WTC11 (cell line): ENCODE measurements at regions not wholly inside any gene's neighbourhood (a gene's known extent, or its start where the extent isn't known, plus 50 kb on each side); places are given as distances from the start of the nearest gene placed in this dataset.

Experiments
- ATAC-seq: fragments of 200-7000 bp; cut with Tn5 transposase; 2 replicates; pipeline ENCODE4 v1.10.0; 2021; ENCODE audit warnings: mild to moderate bottlenecking, moderate library complexity
- CTCF ChIA-PET: fragments of 300-600 bp; sonication (Branson Sonifier 250); formaldehyde crosslinking; loops from one replicate; lab custom pipeline; 2021; ENCODE audit warnings: antibody characterized with exemption; lab: Charles Lee
- POLR2A ChIA-PET: fragments of 350-600 bp; sonication (Branson Sonifier 250); formaldehyde crosslinking; loops from one replicate; lab custom pipeline; 2021; ENCODE audit warnings: antibody characterized with exemption; lab: Charles Lee
- DNase-seq: peaks from one replicate; pipeline ENCODE4 v3.0.0; 2021; ENCODE audit warnings: low spot score
- H3K27ac Mint-ChIP-seq: 2 replicates; pipeline ENCODE4 v1.8.0; 2021; ENCODE audit warnings: mixed read lengths
- H3K27me3 Mint-ChIP-seq: 2 replicates; pipeline ENCODE4 v1.8.0; 2021; ENCODE audit warnings: low read depth, mild to moderate bottlenecking, moderate library complexity, mixed read lengths
- H3K36me3 Mint-ChIP-seq: 2 replicates; pipeline ENCODE4 v1.8.0; 2021; ENCODE audit warnings: mixed read lengths
- H3K4me1 Mint-ChIP-seq: 2 replicates; pipeline ENCODE4 v1.8.0; 2022; ENCODE audit warnings: mixed read lengths
- H3K4me3 Mint-ChIP-seq: 2 replicates; pipeline ENCODE4 v1.8.0; 2021; ENCODE audit warnings: mild to moderate bottlenecking, moderate library complexity, mixed read lengths
- H3K9me3 Mint-ChIP-seq: 2 replicates; pipeline ENCODE4 v1.8.0; 2021; ENCODE audit warnings: mixed read lengths
- CDX4 ChIP-seq: fragments of 250-450 bp; sonication (Bioruptor Pico); IDR thresholded peaks from 2 replicates; pipeline ENCODE4 v1.9.0; 2021; ENCODE audit warnings: moderate library complexity, mild to moderate bottlenecking, inconsistent platforms, borderline replicate concordance
- EMX1 ChIP-seq: fragments of 250-450 bp; sonication (Bioruptor Pico); IDR thresholded peaks from 2 replicates; pipeline ENCODE4 v1.8.0; 2021; ENCODE audit warnings: mild to moderate bottlenecking
- ESRRA ChIP-seq: sonication (generic); formaldehyde crosslinking; IDR thresholded peaks from 2 replicates; pipeline ENCODE4 v1.8.1; 2022; ENCODE audit warnings: mild to moderate bottlenecking, missing genetic modification reagents, borderline replicate concordance
- JAZF1 ChIP-seq: fragments of 250-450 bp; sonication (Bioruptor Pico); IDR thresholded peaks from 2 replicates; pipeline ENCODE4 v1.9.0; 2021; ENCODE audit warnings: moderate library complexity, mild to moderate bottlenecking, inconsistent platforms
- NFATC4 ChIP-seq: fragments of 250-450 bp; sonication (Bioruptor Pico); IDR thresholded peaks from 2 replicates; pipeline ENCODE4 v1.9.0; 2021; ENCODE audit warnings: mild to moderate bottlenecking
- NR1H2 ChIP-seq: sonication (generic); formaldehyde crosslinking; IDR thresholded peaks from 2 replicates; pipeline ENCODE4 v1.9.0; 2021; ENCODE audit warnings: mild to moderate bottlenecking, moderate library complexity, missing genetic modification reagents
- SMAD4 ChIP-seq: sonication (generic); formaldehyde crosslinking; IDR thresholded peaks from 2 replicates; pipeline ENCODE4 v1.8.0; 2022; ENCODE audit warnings: mild to moderate bottlenecking, missing genetic modification reagents
- TEAD1 ChIP-seq: sonication (generic); formaldehyde crosslinking; IDR thresholded peaks from 2 replicates; pipeline ENCODE4 v1.8.0; 2022; ENCODE audit warnings: mild to moderate bottlenecking, missing genetic modification reagents
- ZMAT4 ChIP-seq: fragments of 250-450 bp; sonication (Bioruptor Pico); IDR thresholded peaks from 2 replicates; pipeline ENCODE4 v1.9.0; 2021; ENCODE audit warnings: mild to moderate bottlenecking
- ZNF121 ChIP-seq: sonication (generic); formaldehyde crosslinking; IDR thresholded peaks from 2 replicates; pipeline ENCODE4 v1.8.0; 2023; ENCODE audit warnings: missing genetic modification reagents
- ZNF263 ChIP-seq: sonication (generic); formaldehyde crosslinking; IDR thresholded peaks from 2 replicates; pipeline ENCODE4 v1.8.1; 2022; ENCODE audit warnings: low read depth, mild to moderate bottlenecking, moderate library complexity, missing genetic modification reagents
- ZNF416 ChIP-seq: fragments of 250-450 bp; sonication (Bioruptor Pico); IDR thresholded peaks from 2 replicates; pipeline ENCODE4 v1.9.0; 2021; ENCODE audit warnings: mild to moderate bottlenecking, inconsistent platforms
- ZNF671 ChIP-seq: fragments of 250-450 bp; sonication (Bioruptor Pico); IDR thresholded peaks from 2 replicates; pipeline ENCODE4 v1.8.0; 2021; ENCODE audit warnings: mild to moderate bottlenecking
- TF ChIP-seq, protein P1 (sequence below): fragments of 250-450 bp; sonication (Bioruptor Pico); IDR thresholded peaks from 2 replicates; pipeline ENCODE4 v1.8.0; 2021; ENCODE audit warnings: mild to moderate bottlenecking
- TF ChIP-seq, protein P2 (sequence below): sonication (generic); formaldehyde crosslinking; IDR thresholded peaks from 2 replicates; pipeline ENCODE4 v1.8.0; 2023; ENCODE audit warnings: missing genetic modification reagents, mild to moderate bottlenecking, borderline replicate concordance
- TF ChIP-seq, protein P3 (sequence below): sonication (generic); formaldehyde crosslinking; IDR thresholded peaks from 2 replicates; pipeline ENCODE4 v1.8.0; 2022; ENCODE audit warnings: mild to moderate bottlenecking, missing genetic modification reagents
- TF ChIP-seq, protein P4 (sequence below): sonication (generic); formaldehyde crosslinking; IDR thresholded peaks from 2 replicates; pipeline ENCODE4 v1.8.1; 2022; ENCODE audit warnings: low read depth, mild to moderate bottlenecking, moderate library complexity, missing genetic modification reagents, borderline replicate concordance
- TF ChIP-seq, protein P5 (sequence below): fragments of 250-450 bp; sonication (Bioruptor Pico); IDR thresholded peaks from 2 replicates; pipeline ENCODE4 v2.1.2; 2022; ENCODE audit warnings: mild to moderate bottlenecking, moderate library complexity
- TF ChIP-seq, protein P6 (sequence below): sonication (generic); formaldehyde crosslinking; conservative IDR thresholded peaks from 2 replicates; pipeline ENCODE4 v1.8.1; 2022; ENCODE audit warnings: mild to moderate bottlenecking, missing genetic modification reagents

GRCh38 chr11:69903211-69903610 is 84.0 kb upstream of the FGF3 start:
- H3K4me3 Mint-ChIP-seq = no peak overlapping the region
- no peak for TF ChIP-seq ZNF263 (CRISPR knock-in tag)
- no peak for TF ChIP-seq ESRRA
- TF ChIP-seq, protein P1, sequence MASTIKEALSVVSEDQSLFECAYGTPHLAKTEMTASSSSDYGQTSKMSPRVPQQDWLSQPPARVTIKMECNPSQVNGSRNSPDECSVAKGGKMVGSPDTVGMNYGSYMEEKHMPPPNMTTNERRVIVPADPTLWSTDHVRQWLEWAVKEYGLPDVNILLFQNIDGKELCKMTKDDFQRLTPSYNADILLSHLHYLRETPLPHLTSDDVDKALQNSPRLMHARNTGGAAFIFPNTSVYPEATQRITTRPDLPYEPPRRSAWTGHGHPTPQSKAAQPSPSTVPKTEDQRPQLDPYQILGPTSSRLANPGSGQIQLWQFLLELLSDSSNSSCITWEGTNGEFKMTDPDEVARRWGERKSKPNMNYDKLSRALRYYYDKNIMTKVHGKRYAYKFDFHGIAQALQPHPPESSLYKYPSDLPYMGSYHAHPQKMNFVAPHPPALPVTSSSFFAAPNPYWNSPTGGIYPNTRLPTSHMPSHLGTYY (CRISPR knock-in tag) = no peak
- TF ChIP-seq, protein P2, sequence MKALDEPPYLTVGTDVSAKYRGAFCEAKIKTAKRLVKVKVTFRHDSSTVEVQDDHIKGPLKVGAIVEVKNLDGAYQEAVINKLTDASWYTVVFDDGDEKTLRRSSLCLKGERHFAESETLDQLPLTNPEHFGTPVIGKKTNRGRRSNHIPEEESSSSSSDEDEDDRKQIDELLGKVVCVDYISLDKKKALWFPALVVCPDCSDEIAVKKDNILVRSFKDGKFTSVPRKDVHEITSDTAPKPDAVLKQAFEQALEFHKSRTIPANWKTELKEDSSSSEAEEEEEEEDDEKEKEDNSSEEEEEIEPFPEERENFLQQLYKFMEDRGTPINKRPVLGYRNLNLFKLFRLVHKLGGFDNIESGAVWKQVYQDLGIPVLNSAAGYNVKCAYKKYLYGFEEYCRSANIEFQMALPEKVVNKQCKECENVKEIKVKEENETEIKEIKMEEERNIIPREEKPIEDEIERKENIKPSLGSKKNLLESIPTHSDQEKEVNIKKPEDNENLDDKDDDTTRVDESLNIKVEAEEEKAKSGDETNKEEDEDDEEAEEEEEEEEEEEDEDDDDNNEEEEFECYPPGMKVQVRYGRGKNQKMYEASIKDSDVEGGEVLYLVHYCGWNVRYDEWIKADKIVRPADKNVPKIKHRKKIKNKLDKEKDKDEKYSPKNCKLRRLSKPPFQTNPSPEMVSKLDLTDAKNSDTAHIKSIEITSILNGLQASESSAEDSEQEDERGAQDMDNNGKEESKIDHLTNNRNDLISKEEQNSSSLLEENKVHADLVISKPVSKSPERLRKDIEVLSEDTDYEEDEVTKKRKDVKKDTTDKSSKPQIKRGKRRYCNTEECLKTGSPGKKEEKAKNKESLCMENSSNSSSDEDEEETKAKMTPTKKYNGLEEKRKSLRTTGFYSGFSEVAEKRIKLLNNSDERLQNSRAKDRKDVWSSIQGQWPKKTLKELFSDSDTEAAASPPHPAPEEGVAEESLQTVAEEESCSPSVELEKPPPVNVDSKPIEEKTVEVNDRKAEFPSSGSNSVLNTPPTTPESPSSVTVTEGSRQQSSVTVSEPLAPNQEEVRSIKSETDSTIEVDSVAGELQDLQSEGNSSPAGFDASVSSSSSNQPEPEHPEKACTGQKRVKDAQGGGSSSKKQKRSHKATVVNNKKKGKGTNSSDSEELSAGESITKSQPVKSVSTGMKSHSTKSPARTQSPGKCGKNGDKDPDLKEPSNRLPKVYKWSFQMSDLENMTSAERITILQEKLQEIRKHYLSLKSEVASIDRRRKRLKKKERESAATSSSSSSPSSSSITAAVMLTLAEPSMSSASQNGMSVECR = no peak
- TF ChIP-seq, all 79 proteins: peak for 0
- Mint-ChIP-seq H3K36me3 (no peaks in the 10 kb centered on the region), H3K4me1 (no peaks in the 10 kb centered on the region; the same call in 1 of the 2 replicates), H3K27ac (no peak overlapping the region), H3K9me3 (peaks cover 1% of the 10 kb centered on the region), H3K27me3 (peaks cover 2% of the 10 kb centered on the region; the same call in 1 of the 2 replicates)
- ChIA-PET CTCF (interaction anchor here (1.2 to 3.8 kb wide), 4 partner anchors 11 to 255 kb away, joined by 3 to 19 read pairs (median 5); no protein-coding TSS in a partner anchor), POLR2A (no interaction called here)
- DNase-seq (no peak), ATAC-seq (no peak)

GRCh38 chr11:69904161-69904973 is 85.2 kb upstream of the FGF3 start:
- no peak for ATAC-seq
- no peaks in the 10 kb centered on the region for H3K36me3 Mint-ChIP-seq
- no peak overlapping the region for H3K27ac Mint-ChIP-seq
- H3K4me3 Mint-ChIP-seq = no peak overlapping the region
- H3K9me3 Mint-ChIP-seq = no peaks in the 10 kb centered on the region
- DNase-seq = no peak
- CTCF ChIA-PET = interaction anchor here (1.0 to 3.8 kb wide), 4 partner anchors 11 to 16 kb away, joined by 3 to 19 read pairs (median 5); no protein-coding TSS in a partner anchor
- POLR2A ChIA-PET = no interaction called here
- no peaks in the 10 kb centered on the region; the same call in 1 of the 2 replicates for H3K4me1 Mint-ChIP-seq
- H3K27me3 Mint-ChIP-seq = peaks cover 2% of the 10 kb centered on the region; the same call in 1 of the 2 replicates
- TF ChIP-seq EMX1 = no peak
- TF ChIP-seq, protein P2 = no peak
- no peak for TF ChIP-seq ZMAT4 (CRISPR knock-in tag)
- TF ChIP-seq ZNF671 (CRISPR knock-in tag) = no peak
- TF ChIP-seq TEAD1 = no peak
- TF ChIP-seq NFATC4 (CRISPR knock-in tag) = no peak
- TF ChIP-seq ZNF416 = no peak
- TF ChIP-seq JAZF1 = no peak
- TF ChIP-seq, protein P3, sequence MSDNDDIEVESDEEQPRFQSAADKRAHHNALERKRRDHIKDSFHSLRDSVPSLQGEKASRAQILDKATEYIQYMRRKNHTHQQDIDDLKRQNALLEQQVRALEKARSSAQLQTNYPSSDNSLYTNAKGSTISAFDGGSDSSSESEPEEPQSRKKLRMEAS = no peak
- TF ChIP-seq, protein P4, sequence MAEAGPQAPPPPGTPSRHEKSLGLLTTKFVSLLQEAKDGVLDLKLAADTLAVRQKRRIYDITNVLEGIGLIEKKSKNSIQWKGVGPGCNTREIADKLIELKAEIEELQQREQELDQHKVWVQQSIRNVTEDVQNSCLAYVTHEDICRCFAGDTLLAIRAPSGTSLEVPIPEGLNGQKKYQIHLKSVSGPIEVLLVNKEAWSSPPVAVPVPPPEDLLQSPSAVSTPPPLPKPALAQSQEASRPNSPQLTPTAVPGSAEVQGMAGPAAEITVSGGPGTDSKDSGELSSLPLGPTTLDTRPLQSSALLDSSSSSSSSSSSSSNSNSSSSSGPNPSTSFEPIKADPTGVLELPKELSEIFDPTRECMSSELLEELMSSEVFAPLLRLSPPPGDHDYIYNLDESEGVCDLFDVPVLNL (CRISPR knock-in tag) = no peak
- TF ChIP-seq, protein P5, sequence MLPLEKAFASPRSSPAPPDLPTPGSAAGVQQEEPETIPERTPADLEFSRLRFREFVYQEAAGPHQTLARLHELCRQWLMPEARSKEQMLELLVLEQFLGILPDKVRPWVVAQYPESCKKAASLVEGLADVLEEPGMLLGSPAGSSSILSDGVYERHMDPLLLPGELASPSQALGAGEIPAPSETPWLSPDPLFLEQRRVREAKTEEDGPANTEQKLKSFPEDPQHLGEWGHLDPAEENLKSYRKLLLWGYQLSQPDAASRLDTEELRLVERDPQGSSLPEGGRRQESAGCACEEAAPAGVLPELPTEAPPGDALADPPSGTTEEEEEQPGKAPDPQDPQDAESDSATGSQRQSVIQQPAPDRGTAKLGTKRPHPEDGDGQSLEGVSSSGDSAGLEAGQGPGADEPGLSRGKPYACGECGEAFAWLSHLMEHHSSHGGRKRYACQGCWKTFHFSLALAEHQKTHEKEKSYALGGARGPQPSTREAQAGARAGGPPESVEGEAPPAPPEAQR (CRISPR knock-in tag) = no peak
- TF ChIP-seq ZNF121 = no peak
- TF ChIP-seq SMAD4 (CRISPR knock-in tag) = no peak
- TF ChIP-seq, protein P6, sequence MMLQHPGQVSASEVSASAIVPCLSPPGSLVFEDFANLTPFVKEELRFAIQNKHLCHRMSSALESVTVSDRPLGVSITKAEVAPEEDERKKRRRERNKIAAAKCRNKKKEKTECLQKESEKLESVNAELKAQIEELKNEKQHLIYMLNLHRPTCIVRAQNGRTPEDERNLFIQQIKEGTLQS (CRISPR knock-in tag) = no peak
- no peak for TF ChIP-seq CDX4
- no peak for TF ChIP-seq NR1H2
